NCI-H2029 (cell line): ENCODE measurements at regions not wholly inside any gene's neighbourhood (a gene's known extent, or its start where the extent isn't known, plus 50 kb on each side); places are given as distances from the start of the nearest gene placed in this dataset.

ENCODE experiments used
- DNase-seq: peaks from one replicate; lab custom pipeline; 2025; lab: John Stamatoyannopoulos, UW

DNA sequence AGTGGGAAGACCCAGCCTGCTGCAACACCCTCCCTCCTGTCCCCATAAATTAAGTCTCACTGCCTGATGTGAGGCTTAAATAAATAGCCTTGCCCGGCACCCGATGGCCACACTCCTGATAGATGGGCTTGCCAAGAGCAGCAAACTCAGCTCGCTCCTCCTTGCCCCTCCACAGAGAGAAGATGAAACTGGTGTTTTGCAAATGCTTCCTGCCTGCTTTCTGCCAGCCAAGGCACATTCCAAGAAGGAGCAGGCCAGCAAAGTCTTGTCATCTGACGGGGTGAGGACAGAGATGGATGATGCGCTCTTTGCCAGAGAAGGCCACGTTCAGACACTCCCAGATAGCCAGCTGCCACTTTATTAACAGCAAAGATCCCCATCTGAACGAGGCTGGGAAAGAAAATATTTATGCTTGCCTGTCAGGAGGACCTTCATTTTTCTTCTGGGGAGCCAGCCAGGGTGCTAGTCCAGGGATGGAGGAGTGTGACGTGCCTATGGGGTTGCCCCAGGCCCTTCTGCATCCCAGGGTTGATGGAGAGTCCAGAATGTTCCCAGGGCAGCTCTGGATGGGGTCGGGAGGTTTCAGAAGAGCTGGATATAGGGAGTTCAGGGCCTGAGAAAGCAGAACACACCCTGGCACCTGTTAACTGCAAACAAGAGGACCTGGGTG lies 265.4 kb downstream of the FOXD2 start:
- DNase-seq = no peak

DNA sequence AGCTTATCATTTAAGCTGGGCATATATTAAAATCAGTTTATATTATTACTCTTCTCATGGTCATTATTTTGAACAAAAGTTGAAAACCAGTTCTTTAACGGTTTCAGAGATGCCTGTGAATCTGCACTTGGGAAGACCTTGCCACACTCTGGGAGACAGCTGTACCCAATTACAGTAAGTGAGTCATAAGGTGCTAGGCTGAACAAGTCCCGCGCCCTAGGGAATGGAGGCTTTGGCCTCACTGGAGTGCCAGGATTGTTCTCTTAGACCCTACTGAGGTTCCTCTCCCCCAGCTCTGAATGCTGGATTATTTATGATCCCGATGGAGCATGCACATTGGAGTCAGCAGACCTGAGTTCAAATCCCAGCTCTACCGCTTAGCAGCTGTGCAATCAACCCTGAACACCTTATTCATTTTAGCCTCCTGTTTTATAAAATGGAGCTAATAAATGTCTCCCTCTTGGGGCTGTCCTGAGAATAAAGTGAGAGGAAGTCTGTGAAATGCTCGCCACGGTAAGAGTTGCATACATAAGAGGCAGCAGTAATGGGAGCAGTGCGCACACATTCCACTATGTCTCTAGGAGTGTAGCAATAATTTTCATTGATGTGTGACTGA lies 266.2 kb downstream of the FOXD2 start:
- DNase-seq = no peak

DNA sequence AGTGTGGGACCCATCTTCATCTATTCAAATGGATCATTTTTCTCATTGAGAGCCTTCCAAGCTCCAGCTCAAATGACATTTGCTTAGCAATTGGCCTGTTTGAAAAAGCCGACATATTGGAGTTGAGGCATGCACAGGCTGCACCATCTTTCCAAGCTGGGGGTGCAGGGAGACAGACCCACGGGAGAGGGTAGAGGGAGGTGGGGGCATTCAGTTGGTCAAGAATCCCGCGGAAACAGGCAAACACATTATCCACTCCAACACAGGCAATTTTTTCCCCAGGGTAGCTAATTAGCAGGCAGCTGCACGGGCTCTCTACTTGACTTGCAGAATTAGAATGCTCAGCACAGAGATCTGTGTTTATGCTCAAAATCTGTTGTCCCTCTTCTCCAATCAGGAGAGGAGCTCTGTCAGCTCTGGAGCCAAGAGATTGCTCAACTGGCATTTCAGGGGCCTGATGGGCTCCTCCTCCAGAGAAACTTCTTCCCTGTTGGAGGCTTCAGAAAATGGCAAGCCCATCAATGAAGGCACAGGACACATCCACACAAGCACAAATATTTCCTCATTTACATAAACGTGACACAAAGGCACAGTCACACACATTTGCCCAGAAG lies 267.8 kb downstream of the FOXD2 start:
- DNase-seq = peak; percentile 74

DNA sequence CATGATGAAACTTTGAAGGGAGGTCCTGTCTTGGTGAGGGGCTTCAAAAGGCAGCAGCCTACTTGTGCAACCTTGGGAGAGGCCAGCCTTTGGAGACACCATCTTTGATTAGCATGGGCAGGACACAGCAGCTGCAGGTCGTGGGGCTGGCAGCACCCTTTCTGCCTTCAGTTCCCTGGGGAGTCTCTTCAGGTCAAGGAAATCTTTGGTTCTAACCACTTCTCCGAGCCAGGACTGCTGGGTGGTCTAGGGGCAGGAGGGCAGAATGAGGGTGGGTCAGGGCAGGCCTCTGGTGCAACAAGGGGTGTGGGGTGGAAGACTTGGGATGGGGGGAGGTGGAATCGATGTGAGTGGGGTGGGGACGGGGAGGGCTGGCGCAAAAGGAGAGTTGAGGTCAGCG lies 269.7 kb downstream of the FOXD2 start:
- no peak for DNase-seq

DNA sequence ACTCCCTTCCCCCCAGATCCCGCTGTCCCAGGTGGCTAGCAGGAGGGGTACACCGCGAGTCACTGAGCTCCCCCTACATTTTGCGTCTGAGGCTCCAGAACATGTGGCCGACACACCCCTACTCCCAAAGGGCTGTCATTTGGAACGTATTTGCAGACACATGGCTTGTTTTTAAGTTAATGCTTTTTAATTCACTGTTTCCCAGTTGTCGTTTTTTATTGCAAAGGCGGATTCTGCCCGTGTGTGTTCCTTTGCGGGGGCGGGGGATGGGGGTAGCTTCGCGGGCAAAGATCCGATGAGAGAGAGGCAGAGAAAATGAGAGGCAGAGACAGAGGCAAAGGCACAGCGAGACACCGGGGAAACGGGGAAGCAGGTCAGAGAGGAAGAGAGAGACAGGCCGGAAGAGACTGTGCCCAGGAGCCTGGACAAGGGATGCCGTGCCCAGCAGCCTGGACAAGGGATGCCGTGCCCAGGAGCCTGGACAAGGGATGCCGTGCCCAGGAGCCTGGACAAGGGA lies 270.2 kb downstream of the FOXD2 start:
- no peak for DNase-seq

DNA sequence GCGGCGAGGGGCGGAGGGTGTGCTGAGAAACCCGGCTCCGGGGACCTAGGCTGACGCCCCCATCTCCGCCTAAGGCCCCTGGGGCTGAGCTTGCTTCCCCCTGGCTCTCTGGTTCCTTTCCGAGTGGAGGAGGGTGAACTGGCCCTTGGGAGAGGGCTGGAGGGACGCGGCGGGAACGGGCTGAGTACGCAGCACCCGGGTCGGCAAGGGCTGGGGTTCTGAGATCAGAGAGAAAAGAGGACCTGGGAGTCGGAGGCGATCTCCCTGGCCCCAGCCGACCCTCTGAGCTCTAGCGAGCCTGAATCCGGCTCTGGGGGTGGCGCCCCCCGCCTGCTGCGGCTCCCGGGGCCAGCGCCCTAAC lies 270.8 kb downstream of the FOXD2 start:
- no peak for DNase-seq

DNA sequence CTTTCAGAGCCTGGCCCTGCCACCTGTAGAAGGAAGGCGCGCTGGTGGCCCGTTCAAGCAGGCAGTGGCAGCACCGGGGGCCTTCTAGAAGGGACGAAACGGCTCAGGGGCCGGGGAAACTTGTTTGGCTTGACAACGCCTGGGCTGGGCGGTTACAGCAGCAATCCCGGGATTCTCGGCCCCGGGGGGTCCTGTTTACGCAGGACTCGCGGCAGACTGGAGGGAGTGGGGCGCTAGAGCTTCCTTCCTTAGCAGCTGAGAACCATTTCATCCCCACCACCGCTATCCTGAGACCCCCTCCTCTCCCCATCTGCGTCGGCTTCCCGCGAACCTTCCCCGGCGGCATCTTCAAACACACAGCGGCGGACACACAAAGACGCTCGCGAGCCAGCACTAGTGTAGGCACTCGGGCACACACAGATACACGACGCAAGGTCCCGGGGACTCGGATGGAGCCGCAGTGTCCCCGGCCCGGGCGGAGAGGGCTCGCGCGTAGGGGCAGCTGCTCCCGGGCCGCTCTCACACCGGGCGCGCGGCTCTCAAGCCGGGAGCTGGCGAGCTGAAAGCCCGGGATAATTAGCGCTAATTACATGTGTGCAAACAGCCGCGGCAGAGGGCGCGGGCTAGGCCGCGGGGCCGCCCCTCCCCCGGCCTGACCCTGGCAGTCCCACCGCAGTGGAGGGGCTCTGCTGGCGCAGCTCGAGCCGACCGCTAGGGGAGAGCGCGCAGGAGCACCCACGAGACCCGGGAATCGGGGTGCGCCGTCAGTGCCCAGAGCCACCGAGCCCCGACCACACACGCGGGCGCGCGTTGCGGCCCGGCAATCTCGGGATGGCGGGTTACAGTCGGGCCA lies 271.4 kb downstream of the FOXD2 start:
- peak; percentile 87 for DNase-seq

DNA sequence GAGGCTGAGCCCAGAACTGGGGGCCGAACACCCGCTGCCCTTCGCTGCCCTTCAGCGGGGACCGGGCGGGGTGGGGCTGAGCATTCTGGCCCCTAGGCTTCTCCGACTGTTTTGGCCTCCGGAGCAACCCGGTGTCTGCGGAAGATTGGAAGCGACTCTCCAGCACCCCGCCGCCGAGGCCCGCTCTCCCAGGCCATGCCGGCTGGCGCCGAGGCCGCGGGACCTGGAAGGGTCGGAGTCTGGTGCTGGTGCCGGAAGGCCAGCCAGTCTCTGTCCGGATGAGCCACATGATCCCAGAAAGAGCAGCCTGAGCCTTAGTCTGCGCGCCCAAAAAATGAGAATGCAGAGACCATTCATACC lies 272.0 kb downstream of the FOXD2 start:
- DNase-seq = peak; percentile 68

DNA sequence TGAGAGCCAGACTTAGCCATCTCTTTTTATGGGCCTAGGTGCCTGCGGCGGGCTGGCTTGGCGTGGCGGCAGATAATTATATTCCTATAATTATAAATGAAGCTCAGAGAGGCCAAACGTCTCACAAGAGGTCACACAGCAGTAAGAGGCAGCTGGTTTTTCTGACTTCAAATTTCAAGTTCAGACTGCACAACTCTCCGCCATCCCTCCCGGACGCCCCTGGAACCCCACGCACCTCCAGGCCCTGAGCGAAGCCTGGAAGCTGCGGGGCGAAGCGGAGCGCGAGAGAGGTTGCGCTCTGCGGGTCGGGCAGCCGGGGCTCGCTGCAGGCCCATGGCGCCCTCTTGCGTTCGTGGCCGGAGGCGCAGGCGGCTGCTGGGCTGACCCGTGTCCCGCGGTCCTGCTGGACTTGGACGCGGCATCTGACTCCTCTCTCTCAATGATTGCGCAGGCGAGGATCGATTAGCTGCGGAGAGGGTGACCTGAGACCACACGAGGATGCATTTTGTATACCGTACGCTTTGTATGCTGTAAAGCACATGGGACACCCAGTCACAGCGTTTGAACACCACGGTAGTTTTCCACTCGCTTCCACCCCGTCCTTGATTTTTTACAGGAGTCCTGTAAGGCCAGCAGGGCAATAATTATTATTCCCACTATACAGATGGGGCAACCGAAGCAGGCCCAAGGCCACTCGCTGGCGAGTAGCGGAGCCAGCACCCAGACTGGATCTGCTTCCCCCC lies 272.7 kb downstream of the FOXD2 start:
- peak; percentile 82 for DNase-seq
